ENCODE measurements at regions not wholly inside any gene's neighbourhood (a gene's known extent, or its start where the extent isn't known, plus 50 kb on each side); places are given as distances from the start of the nearest gene placed in this dataset.

DNA sequence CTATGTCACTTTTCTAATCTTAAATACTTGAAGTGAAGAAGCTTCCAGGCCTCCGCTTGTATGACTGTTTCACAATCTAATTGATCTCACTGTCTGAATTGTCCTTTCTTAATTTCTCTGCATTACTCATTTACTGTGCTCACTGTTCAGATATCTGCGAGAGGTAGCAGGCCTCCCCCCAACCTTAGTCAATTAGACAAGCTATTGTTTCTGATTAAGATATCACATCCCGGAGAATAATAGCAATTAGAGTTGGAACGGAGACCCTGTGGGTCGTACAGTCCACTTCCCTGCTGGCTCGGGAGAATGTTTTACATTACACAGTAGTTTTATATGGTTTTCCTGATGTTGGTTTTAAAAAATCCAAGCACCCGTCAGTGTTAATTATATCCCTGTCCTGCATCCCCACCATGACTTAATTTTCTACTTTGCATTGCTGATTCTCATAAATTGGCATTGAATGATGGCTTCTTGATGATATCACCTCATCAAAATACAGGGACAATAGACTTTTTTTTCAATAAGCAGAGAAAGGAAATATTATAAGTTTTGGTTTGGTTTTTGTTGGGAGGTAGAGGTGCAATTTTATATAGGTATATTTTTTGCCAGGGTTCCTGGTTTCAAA lies 178.7 kb upstream of the TSHZ2 start:
- no peak for DNase-seq (ENCODE audit: low read depth)
- TF ChIP-seq, protein P1, sequence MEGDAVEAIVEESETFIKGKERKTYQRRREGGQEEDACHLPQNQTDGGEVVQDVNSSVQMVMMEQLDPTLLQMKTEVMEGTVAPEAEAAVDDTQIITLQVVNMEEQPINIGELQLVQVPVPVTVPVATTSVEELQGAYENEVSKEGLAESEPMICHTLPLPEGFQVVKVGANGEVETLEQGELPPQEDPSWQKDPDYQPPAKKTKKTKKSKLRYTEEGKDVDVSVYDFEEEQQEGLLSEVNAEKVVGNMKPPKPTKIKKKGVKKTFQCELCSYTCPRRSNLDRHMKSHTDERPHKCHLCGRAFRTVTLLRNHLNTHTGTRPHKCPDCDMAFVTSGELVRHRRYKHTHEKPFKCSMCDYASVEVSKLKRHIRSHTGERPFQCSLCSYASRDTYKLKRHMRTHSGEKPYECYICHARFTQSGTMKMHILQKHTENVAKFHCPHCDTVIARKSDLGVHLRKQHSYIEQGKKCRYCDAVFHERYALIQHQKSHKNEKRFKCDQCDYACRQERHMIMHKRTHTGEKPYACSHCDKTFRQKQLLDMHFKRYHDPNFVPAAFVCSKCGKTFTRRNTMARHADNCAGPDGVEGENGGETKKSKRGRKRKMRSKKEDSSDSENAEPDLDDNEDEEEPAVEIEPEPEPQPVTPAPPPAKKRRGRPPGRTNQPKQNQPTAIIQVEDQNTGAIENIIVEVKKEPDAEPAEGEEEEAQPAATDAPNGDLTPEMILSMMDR (IDR thresholded peaks at IDR 0.05; ENCODE audit: insufficient read depth, low read depth, low read length): no peak
- H3K4me3 ChIP-seq (ENCODE audit: low read depth, low read length): no peak overlapping the region

DNA sequence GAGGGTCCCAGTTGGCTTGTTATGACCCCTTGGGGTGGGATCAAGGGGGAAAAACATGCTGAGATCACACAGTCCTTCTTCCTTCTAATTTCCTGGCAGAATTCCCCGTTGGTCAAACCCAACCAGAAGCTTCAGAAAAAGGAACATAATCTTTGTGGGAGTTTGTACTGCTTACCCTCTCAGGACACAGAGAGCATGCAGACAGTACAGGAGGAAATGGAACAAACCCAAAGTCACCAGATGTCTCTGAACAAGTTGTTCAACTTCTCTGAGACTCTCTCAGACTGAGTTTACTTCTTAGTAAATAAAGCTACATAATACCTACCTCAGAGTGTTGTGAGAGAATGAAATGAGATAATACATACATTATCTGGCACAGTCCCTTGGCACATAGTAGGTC lies 181.1 kb upstream of the TSHZ2 start:
- DNase-seq (ENCODE audit: low read depth): no peak
- H3K4me3 ChIP-seq (ENCODE audit: low read depth, low read length): no peak overlapping the region
- TF ChIP-seq, protein P1 (IDR thresholded peaks at IDR 0.05; ENCODE audit: insufficient read depth, low read depth, low read length): no peak

DNA sequence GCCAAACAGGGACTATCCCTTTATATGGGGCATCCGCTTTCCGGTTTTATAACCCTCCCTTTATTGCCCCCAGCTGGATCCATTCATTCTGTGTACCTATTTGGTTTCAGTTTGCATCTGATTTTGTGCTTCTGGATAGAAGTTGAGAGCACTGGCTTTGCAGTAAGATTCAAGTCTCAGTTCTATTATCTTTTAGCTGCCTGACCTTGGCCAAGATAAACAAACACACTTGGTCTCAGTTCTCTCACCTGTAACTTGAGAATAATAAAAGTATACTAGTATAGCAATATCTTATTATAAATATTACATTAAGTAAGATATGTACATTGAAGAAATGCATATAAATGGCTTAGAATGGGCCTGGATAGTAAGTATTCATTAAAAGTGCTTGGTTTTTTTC lies 182.4 kb upstream of the TSHZ2 start:
- TF ChIP-seq, protein P1 (IDR thresholded peaks at IDR 0.05; ENCODE audit: insufficient read depth, low read depth, low read length): no peak
- DNase-seq (ENCODE audit: low read depth): no peak
- no peak overlapping the region for H3K4me3 ChIP-seq (ENCODE audit: low read depth, low read length)

DNA sequence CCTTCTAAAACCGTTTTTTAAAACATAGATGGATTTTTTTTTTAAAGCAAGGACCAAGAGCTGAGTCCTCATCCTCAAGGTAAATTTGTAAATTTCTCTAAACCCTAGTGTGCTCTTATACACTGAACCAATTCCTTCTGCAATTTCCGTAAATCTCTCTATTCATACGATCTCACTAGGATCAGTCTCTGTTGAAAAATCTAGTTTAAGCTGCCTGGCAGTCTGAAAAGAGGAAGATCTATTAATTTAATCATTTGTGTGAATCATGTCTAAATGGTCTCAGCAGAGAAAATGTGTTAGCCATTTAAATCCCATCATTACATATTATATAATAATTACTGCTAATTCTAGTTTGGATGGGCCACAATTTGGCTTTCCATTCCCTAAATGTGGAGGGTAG lies 184.2 kb upstream of the TSHZ2 start:
- DNase-seq (ENCODE audit: low read depth): no peak
- TF ChIP-seq, protein P1 (IDR thresholded peaks at IDR 0.05; ENCODE audit: insufficient read depth, low read depth, low read length): no peak
- H3K4me3 ChIP-seq (ENCODE audit: low read depth, low read length): no peak overlapping the region

DNA sequence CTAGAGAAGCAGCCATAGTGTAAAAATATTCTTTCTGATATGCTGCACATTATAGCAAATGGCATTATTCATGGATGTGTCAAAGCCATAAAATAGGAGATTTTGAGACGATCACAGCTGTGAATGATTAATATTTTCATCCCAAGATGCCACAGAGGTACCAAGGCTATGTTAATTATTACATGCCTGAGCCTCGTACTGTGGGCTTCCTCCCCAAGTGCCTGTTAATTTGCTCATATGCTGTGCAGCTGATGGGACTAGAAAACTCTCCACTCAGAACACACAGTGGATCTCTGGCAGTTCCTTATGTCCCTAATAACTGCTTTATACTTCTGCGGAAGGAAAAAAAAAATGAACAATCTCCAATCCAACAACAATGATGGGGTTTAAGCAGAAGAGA lies 184.9 kb upstream of the TSHZ2 start:
- TF ChIP-seq, protein P1 (IDR thresholded peaks at IDR 0.05; ENCODE audit: insufficient read depth, low read depth, low read length): no peak
- no peak overlapping the region for H3K4me3 ChIP-seq (ENCODE audit: low read depth, low read length)
- no peak for DNase-seq (ENCODE audit: low read depth)

DNA sequence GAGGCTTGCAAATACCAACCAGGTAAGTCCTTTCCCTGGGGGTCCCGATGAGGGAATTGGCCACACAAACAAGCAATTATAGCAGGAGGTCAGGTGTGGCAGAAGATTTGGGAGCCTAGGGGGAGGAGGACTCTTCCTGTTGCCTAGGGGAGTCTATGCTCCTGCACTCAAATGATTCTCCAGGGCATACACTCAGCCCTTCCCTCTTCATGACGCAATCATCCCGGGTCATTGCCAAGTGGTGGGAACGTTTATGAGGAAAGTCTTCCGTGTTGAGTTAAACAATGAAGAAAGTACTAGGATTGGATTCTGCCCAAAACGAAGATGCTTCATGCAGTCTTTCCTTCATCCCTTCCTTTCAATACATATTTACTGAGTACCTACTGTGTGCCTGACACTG lies 186.5 kb upstream of the TSHZ2 start:
- TF ChIP-seq, protein P1 (IDR thresholded peaks at IDR 0.05; ENCODE audit: insufficient read depth, low read depth, low read length): no peak
- DNase-seq (ENCODE audit: low read depth): no peak
- no peak overlapping the region for H3K4me3 ChIP-seq (ENCODE audit: low read depth, low read length)

DNA sequence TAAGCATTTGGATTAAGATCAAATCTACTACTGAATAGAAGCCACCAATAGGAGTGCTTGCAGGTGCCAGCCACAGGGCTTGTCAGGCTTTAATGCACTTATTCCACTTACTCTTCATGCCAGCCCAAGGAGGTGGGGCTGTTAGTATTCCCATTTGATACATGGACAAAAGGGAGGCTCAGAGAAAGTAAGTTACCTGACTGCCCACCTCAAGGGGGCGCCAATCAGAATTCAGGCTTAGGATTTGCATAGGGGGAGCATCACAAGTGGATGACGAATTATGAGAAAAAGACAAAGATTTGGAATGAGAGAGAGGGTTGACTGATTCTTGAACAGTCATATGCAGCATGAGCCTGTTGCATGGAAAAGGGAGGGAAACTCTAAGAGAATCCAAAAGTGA lies 188.4 kb upstream of the TSHZ2 start:
- no peak overlapping the region for H3K4me3 ChIP-seq (ENCODE audit: low read depth, low read length)
- DNase-seq (ENCODE audit: low read depth): no peak
- TF ChIP-seq, protein P1 (IDR thresholded peaks at IDR 0.05; ENCODE audit: insufficient read depth, low read depth, low read length): peak; percentile 18
